ENCODE measurements at regions not wholly inside any gene's neighbourhood (a gene's known extent, or its start where the extent isn't known, plus 50 kb on each side); places are given as distances from the start of the nearest gene placed in this dataset.

GRCh38 chr6:22399693-22400092, 102.9 kb upstream of the PRL start:
- H3K36me3 ChIP-seq = no peaks in the 10 kb centered on the region
- no peaks in the 10 kb centered on the region for H3K9me3 ChIP-seq
- H3K27me3 ChIP-seq = no peaks in the 10 kb centered on the region
- DNase-seq = no peak
- no peak overlapping the region for H3K27ac ChIP-seq
- intact Hi-C loops (cut with DNase I) = no loop called here
- H3K4me1 ChIP-seq = no peaks in the 10 kb centered on the region
- TF ChIP-seq CTCF (IDR thresholded peaks at IDR 0.05) = no peak
- TF ChIP-seq POLR2A (IDR thresholded peaks at IDR 0.05) = no peak
- 97 to 98% methylated on average over 4 of the region's 4 CpGs for WGBS, 2 donors
- no peak overlapping the region for H3K4me3 ChIP-seq (replicated peaks in 1 of 3)

GRCh38 chr6:22401206-22401605, 104.4 kb upstream of the PRL start:
- no peaks in the 10 kb centered on the region for H3K36me3 ChIP-seq
- intact Hi-C loops (cut with DNase I) = no loop called here
- TF ChIP-seq CTCF (IDR thresholded peaks at IDR 0.05) (no peak), POLR2A (IDR thresholded peaks at IDR 0.05) (no peak)
- no peak overlapping the region for H3K27ac ChIP-seq
- H3K4me3 ChIP-seq (replicated peaks in 1 of 3) = no peak overlapping the region
- no peaks in the 10 kb centered on the region for H3K9me3 ChIP-seq
- no peaks in the 10 kb centered on the region for H3K27me3 ChIP-seq
- 86 to 97% methylated on average over 1 of the region's 1 CpG for WGBS, 2 donors
- no peaks in the 10 kb centered on the region for H3K4me1 ChIP-seq
- DNase-seq = no peak

- no peak for TF ChIP-seq CTCF (IDR thresholded peaks at IDR 0.05)
- no peak for TF ChIP-seq POLR2A (IDR thresholded peaks at IDR 0.05)
- Histone ChIP-seq H3K4me1 (no peaks in the 10 kb centered on the region), H3K27ac (no peak overlapping the region), H3K36me3 (no peaks in the 10 kb centered on the region), H3K27me3 (no peaks in the 10 kb centered on the region), H3K9me3 (no peaks in the 10 kb centered on the region), H3K4me3 (replicated peaks in 1 of 3) (no peak overlapping the region)
- WGBS, 2 donors = 92 to 100% methylated on average over 2 of the region's 2 CpGs
- intact Hi-C loops (cut with DNase I) = no loop called here
- DNase-seq = no peak
Observed at GRCh38 chr6:22401932-22402331, 105.1 kb upstream of the PRL start.

- Histone ChIP-seq H3K27ac (no peak overlapping the region), H3K9me3 (no peaks in the 10 kb centered on the region), H3K36me3 (no peaks in the 10 kb centered on the region), H3K4me1 (no peaks in the 10 kb centered on the region), H3K27me3 (no peaks in the 10 kb centered on the region), H3K4me3 (replicated peaks in 1 of 3) (no peak overlapping the region)
- intact Hi-C loops (cut with DNase I) = no loop called here
- DNase-seq = no peak
- 90 to 97% methylated on average over 1 of the region's 1 CpG for WGBS, 2 donors
- TF ChIP-seq CTCF (IDR thresholded peaks at IDR 0.05) (no peak), POLR2A (IDR thresholded peaks at IDR 0.05) (no peak)
Observed at GRCh38 chr6:22409486-22409885, 112.7 kb upstream of the PRL start.

GRCh38 chr6:22411376-22412105, 114.7 kb upstream of the PRL start:
- intact Hi-C loops (cut with DNase I) = no loop called here
- DNase-seq = no peak
- Histone ChIP-seq H3K9me3 (no peaks in the 10 kb centered on the region), H3K4me1 (no peaks in the 10 kb centered on the region), H3K27ac (no peak overlapping the region), H3K27me3 (no peaks in the 10 kb centered on the region), H3K36me3 (no peaks in the 10 kb centered on the region), H3K4me3 (replicated peaks in 1 of 3) (no peak overlapping the region)
- TF ChIP-seq CTCF (IDR thresholded peaks at IDR 0.05) = no peak
- TF ChIP-seq POLR2A (IDR thresholded peaks at IDR 0.05) = no peak
- WGBS, 2 donors = 86 to 89% methylated on average over 3 of the region's 3 CpGs
